ENCODE measurements at regions not wholly inside any gene's neighbourhood (a gene's known extent, or its start where the extent isn't known, plus 50 kb on each side); places are given as distances from the start of the nearest gene placed in this dataset.

GRCh38 chrX:111008126-111008525 lies 87.9 kb upstream of the PAK3 start:
- no peaks in the 10 kb centered on the region for H3K4me1 ChIP-seq (ENCODE audit: control insufficient read depth in 5 of 5, insufficient read depth in 5 of 5, low read length in 5 of 5)
- H3K4me3 ChIP-seq (ENCODE audit: low read depth in 1 of 5, low read length in 5 of 5), result no peak overlapping the region
- H3K27ac ChIP-seq (ENCODE audit: low read depth, low read length), result no peak overlapping the region
- peaks cover 0 to 33% (median 12%) of the 10 kb centered on the region in 5 donors for H3K27me3 ChIP-seq (ENCODE audit: control insufficient read depth in 5 of 5, insufficient read depth in 4 of 5, low read length in 5 of 5)
- no peak overlapping the region for H3K9ac ChIP-seq (ENCODE audit: low read length in 5 of 5)
- H3K9me3 ChIP-seq (ENCODE audit: control insufficient read depth in 5 of 5, low read length in 5 of 5), result no peaks in the 10 kb centered on the region
- no peaks in the 10 kb centered on the region for H3K36me3 ChIP-seq (ENCODE audit: control insufficient read depth in 5 of 5, insufficient read depth in 5 of 5, low read length in 5 of 5)

- peaks cover 0 to 35% (median 19%) of the 10 kb centered on the region in 5 donors for H3K27me3 ChIP-seq (ENCODE audit: control insufficient read depth in 5 of 5, insufficient read depth in 4 of 5, low read length in 5 of 5)
- no peak overlapping the region for H3K27ac ChIP-seq (ENCODE audit: low read depth, low read length)
- H3K9ac ChIP-seq (ENCODE audit: low read length in 5 of 5), result no peak overlapping the region
- H3K36me3 ChIP-seq (ENCODE audit: control insufficient read depth in 5 of 5, insufficient read depth in 5 of 5, low read length in 5 of 5), result no peaks in the 10 kb centered on the region
- H3K4me1 ChIP-seq (ENCODE audit: control insufficient read depth in 5 of 5, insufficient read depth in 5 of 5, low read length in 5 of 5), result no peaks in the 10 kb centered on the region
- no peaks in the 10 kb centered on the region for H3K9me3 ChIP-seq (ENCODE audit: control insufficient read depth in 5 of 5, low read length in 5 of 5)
- H3K4me3 ChIP-seq (ENCODE audit: low read depth in 1 of 5, low read length in 5 of 5), result no peak overlapping the region
Measured at GRCh38 chrX:111007238-111007637, 88.8 kb upstream of the PAK3 start.

GRCh38 chrX:111006116-111006515 lies 89.9 kb upstream of the PAK3 start:
- Histone ChIP-seq H3K27me3 (ENCODE audit: control insufficient read depth in 5 of 5, insufficient read depth in 4 of 5, low read length in 5 of 5) (peaks cover 0 to 34% (median 19%) of the 10 kb centered on the region in 5 donors), H3K4me1 (ENCODE audit: control insufficient read depth in 5 of 5, insufficient read depth in 5 of 5, low read length in 5 of 5) (no peaks in the 10 kb centered on the region), H3K9me3 (ENCODE audit: control insufficient read depth in 5 of 5, low read length in 5 of 5) (no peaks in the 10 kb centered on the region), H3K9ac (ENCODE audit: low read length in 5 of 5) (no peak overlapping the region), H3K36me3 (ENCODE audit: control insufficient read depth in 5 of 5, insufficient read depth in 5 of 5, low read length in 5 of 5) (no peaks in the 10 kb centered on the region), H3K27ac (ENCODE audit: low read depth, low read length) (no peak overlapping the region), H3K4me3 (ENCODE audit: low read depth in 1 of 5, low read length in 5 of 5) (no peak overlapping the region)

GRCh38 chrX:111005166-111005565 lies 90.8 kb upstream of the PAK3 start:
- Histone ChIP-seq H3K27me3 (ENCODE audit: control insufficient read depth in 5 of 5, insufficient read depth in 4 of 5, low read length in 5 of 5) (peaks cover 0 to 32% (median 24%) of the 10 kb centered on the region in 5 donors), H3K9me3 (ENCODE audit: control insufficient read depth in 5 of 5, low read length in 5 of 5) (no peaks in the 10 kb centered on the region)

GRCh38 chrX:111003118-111003517 lies 92.9 kb upstream of the PAK3 start:
- H3K4me3 ChIP-seq (ENCODE audit: low read depth in 1 of 5, low read length in 5 of 5), result no peak overlapping the region
- peaks cover 0 to 26% (median 21%) of the 10 kb centered on the region in 5 donors for H3K27me3 ChIP-seq (ENCODE audit: control insufficient read depth in 5 of 5, insufficient read depth in 4 of 5, low read length in 5 of 5)
- H3K27ac ChIP-seq (ENCODE audit: low read depth, low read length), result no peak overlapping the region
- no peak overlapping the region for H3K9ac ChIP-seq (ENCODE audit: low read length in 5 of 5)
- H3K4me1 ChIP-seq (ENCODE audit: control insufficient read depth in 5 of 5, insufficient read depth in 5 of 5, low read length in 5 of 5), result no peaks in the 10 kb centered on the region
- H3K36me3 ChIP-seq (ENCODE audit: control insufficient read depth in 5 of 5, insufficient read depth in 5 of 5, low read length in 5 of 5), result no peaks in the 10 kb centered on the region
- peaks cover 0 to 6% (median 0%) of the 10 kb centered on the region in 5 donors for H3K9me3 ChIP-seq (ENCODE audit: control insufficient read depth in 5 of 5, low read length in 5 of 5)

More at GRCh38 chrX:111005166-111005565, 90.8 kb upstream of the PAK3 start:
- Histone ChIP-seq H3K4me1 (ENCODE audit: control insufficient read depth in 5 of 5, insufficient read depth in 5 of 5, low read length in 5 of 5) (no peaks in the 10 kb centered on the region), H3K27ac (ENCODE audit: low read depth, low read length) (no peak overlapping the region), H3K36me3 (ENCODE audit: control insufficient read depth in 5 of 5, insufficient read depth in 5 of 5, low read length in 5 of 5) (no peaks in the 10 kb centered on the region), H3K9ac (ENCODE audit: low read length in 5 of 5) (no peak overlapping the region), H3K4me3 (ENCODE audit: low read depth in 1 of 5, low read length in 5 of 5) (no peak overlapping the region)

GRCh38 chrX:110992611-110993010 lies 103.4 kb upstream of the PAK3 start:
- H3K4me3 ChIP-seq (ENCODE audit: low read depth in 1 of 5, low read length in 5 of 5), result no peak overlapping the region
- H3K9ac ChIP-seq (ENCODE audit: low read length in 5 of 5), result no peak overlapping the region
- H3K27ac ChIP-seq (ENCODE audit: low read depth, low read length), result no peak overlapping the region

GRCh38 chrX:110989869-110990268 lies 106.1 kb upstream of the PAK3 start:
- Histone ChIP-seq H3K27me3 (ENCODE audit: control insufficient read depth in 5 of 5, insufficient read depth in 4 of 5, low read length in 5 of 5) (peaks cover 3 to 16% (median 10%) of the 10 kb centered on the region in 5 donors), H3K9ac (ENCODE audit: low read length in 5 of 5) (no peak overlapping the region), H3K9me3 (ENCODE audit: control insufficient read depth in 5 of 5, low read length in 5 of 5) (no peaks in the 10 kb centered on the region), H3K4me1 (ENCODE audit: control insufficient read depth in 5 of 5, insufficient read depth in 5 of 5, low read length in 5 of 5) (no peaks in the 10 kb centered on the region), H3K27ac (ENCODE audit: low read depth, low read length) (no peak overlapping the region), H3K4me3 (ENCODE audit: low read depth in 1 of 5, low read length in 5 of 5) (no peak overlapping the region), H3K36me3 (ENCODE audit: control insufficient read depth in 5 of 5, insufficient read depth in 5 of 5, low read length in 5 of 5) (no peaks in the 10 kb centered on the region)

More at GRCh38 chrX:110992611-110993010, 103.4 kb upstream of the PAK3 start:
- H3K36me3 ChIP-seq (ENCODE audit: control insufficient read depth in 5 of 5, insufficient read depth in 5 of 5, low read length in 5 of 5), result no peaks in the 10 kb centered on the region
- H3K9me3 ChIP-seq (ENCODE audit: control insufficient read depth in 5 of 5, low read length in 5 of 5), result no peaks in the 10 kb centered on the region
- H3K4me1 ChIP-seq (ENCODE audit: control insufficient read depth in 5 of 5, insufficient read depth in 5 of 5, low read length in 5 of 5), result no peaks in the 10 kb centered on the region
- peaks cover 2 to 16% (median 5%) of the 10 kb centered on the region in 5 donors for H3K27me3 ChIP-seq (ENCODE audit: control insufficient read depth in 5 of 5, insufficient read depth in 4 of 5, low read length in 5 of 5)

- H3K27ac ChIP-seq (ENCODE audit: low read depth, low read length), result no peak overlapping the region
- H3K27me3 ChIP-seq (ENCODE audit: control insufficient read depth in 5 of 5, insufficient read depth in 4 of 5, low read length in 5 of 5), result peaks cover 3 to 15% (median 12%) of the 10 kb centered on the region in 5 donors
- no peaks in the 10 kb centered on the region for H3K4me1 ChIP-seq (ENCODE audit: control insufficient read depth in 5 of 5, insufficient read depth in 5 of 5, low read length in 5 of 5)
- no peak overlapping the region for H3K4me3 ChIP-seq (ENCODE audit: low read depth in 1 of 5, low read length in 5 of 5)
- H3K9me3 ChIP-seq (ENCODE audit: control insufficient read depth in 5 of 5, low read length in 5 of 5), result no peaks in the 10 kb centered on the region
- no peaks in the 10 kb centered on the region for H3K36me3 ChIP-seq (ENCODE audit: control insufficient read depth in 5 of 5, insufficient read depth in 5 of 5, low read length in 5 of 5)
- H3K9ac ChIP-seq (ENCODE audit: low read length in 5 of 5), result no peak overlapping the region
Measured at GRCh38 chrX:110989447-110989846, 106.5 kb upstream of the PAK3 start.

GRCh38 chrX:110987292-110987691 lies 108.7 kb upstream of the PAK3 start:
- Histone ChIP-seq H3K4me1 (ENCODE audit: control insufficient read depth in 5 of 5, insufficient read depth in 5 of 5, low read length in 5 of 5) (no peaks in the 10 kb centered on the region), H3K9ac (ENCODE audit: low read length in 5 of 5) (no peak overlapping the region), H3K27ac (ENCODE audit: low read depth, low read length) (no peak overlapping the region), H3K36me3 (ENCODE audit: control insufficient read depth in 5 of 5, insufficient read depth in 5 of 5, low read length in 5 of 5) (no peaks in the 10 kb centered on the region), H3K4me3 (ENCODE audit: low read depth in 1 of 5, low read length in 5 of 5) (no peak overlapping the region), H3K9me3 (ENCODE audit: control insufficient read depth in 5 of 5, low read length in 5 of 5) (no peaks in the 10 kb centered on the region), H3K27me3 (ENCODE audit: control insufficient read depth in 5 of 5, insufficient read depth in 4 of 5, low read length in 5 of 5) (peaks cover 10 to 25% (median 14%) of the 10 kb centered on the region in 5 donors)

- Histone ChIP-seq H3K27me3 (ENCODE audit: control insufficient read depth in 5 of 5, insufficient read depth in 4 of 5, low read length in 5 of 5) (peaks cover 14 to 25% (median 17%) of the 10 kb centered on the region in 5 donors), H3K4me1 (ENCODE audit: control insufficient read depth in 5 of 5, insufficient read depth in 5 of 5, low read length in 5 of 5) (no peaks in the 10 kb centered on the region), H3K27ac (ENCODE audit: low read depth, low read length) (no peak overlapping the region), H3K4me3 (ENCODE audit: low read depth in 1 of 5, low read length in 5 of 5) (no peak overlapping the region), H3K9ac (ENCODE audit: low read length in 5 of 5) (no peak overlapping the region), H3K36me3 (ENCODE audit: control insufficient read depth in 5 of 5, insufficient read depth in 5 of 5, low read length in 5 of 5) (no peaks in the 10 kb centered on the region), H3K9me3 (ENCODE audit: control insufficient read depth in 5 of 5, low read length in 5 of 5) (no peaks in the 10 kb centered on the region)
Measured at GRCh38 chrX:110985470-110985869, 110.5 kb upstream of the PAK3 start.

- H3K4me3 ChIP-seq (ENCODE audit: low read depth in 1 of 5, low read length in 5 of 5), result no peak overlapping the region
- peaks cover 11 to 23% (median 14%) of the 10 kb centered on the region in 5 donors for H3K27me3 ChIP-seq (ENCODE audit: control insufficient read depth in 5 of 5, insufficient read depth in 4 of 5, low read length in 5 of 5)
- H3K4me1 ChIP-seq (ENCODE audit: control insufficient read depth in 5 of 5, insufficient read depth in 5 of 5, low read length in 5 of 5), result no peaks in the 10 kb centered on the region
- H3K9me3 ChIP-seq (ENCODE audit: control insufficient read depth in 5 of 5, low read length in 5 of 5), result no peaks in the 10 kb centered on the region
- no peak overlapping the region for H3K9ac ChIP-seq (ENCODE audit: low read length in 5 of 5)
- no peaks in the 10 kb centered on the region for H3K36me3 ChIP-seq (ENCODE audit: control insufficient read depth in 5 of 5, insufficient read depth in 5 of 5, low read length in 5 of 5)
- H3K27ac ChIP-seq (ENCODE audit: low read depth, low read length), result no peak overlapping the region
Measured at GRCh38 chrX:110983024-110983423, 113.0 kb upstream of the PAK3 start.

Measured in subcutaneous abdominal adipose tissue (tissue), 5 donors.